ENCODE measurements at regions not wholly inside any gene's neighbourhood (a gene's known extent, or its start where the extent isn't known, plus 50 kb on each side); places are given as distances from the start of the nearest gene placed in this dataset.

DNA sequence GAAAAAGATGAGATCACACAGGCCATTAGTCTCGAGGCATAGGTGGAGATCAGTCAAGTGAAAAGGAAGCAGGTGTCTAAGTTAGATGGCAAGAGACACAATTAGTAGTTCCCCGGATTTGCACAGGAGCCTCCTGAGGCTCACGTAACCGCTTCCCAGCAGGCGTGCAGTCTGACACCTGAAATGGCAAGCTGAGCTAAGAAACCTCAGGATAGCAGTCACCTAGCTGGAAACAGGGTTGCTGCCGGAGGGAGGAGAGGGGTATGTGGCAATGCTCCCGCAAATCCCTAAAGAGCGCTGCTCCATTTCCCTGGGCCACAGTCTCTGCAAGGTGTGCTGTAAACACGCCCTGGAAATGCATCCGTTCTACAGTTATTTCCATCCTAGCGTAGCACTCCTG, 1151.0 kb downstream of the DIAPH3 start:
- H3K36me3 ChIP-seq (ENCODE audit: insufficient read depth in 1 of 2, low read depth in 1 of 2), result no peaks in the 10 kb centered on the region
- no peaks in the 10 kb centered on the region for H3K4me1 ChIP-seq
- no peaks in the 10 kb centered on the region for H3K9me3 ChIP-seq
- TF ChIP-seq, protein P1, sequence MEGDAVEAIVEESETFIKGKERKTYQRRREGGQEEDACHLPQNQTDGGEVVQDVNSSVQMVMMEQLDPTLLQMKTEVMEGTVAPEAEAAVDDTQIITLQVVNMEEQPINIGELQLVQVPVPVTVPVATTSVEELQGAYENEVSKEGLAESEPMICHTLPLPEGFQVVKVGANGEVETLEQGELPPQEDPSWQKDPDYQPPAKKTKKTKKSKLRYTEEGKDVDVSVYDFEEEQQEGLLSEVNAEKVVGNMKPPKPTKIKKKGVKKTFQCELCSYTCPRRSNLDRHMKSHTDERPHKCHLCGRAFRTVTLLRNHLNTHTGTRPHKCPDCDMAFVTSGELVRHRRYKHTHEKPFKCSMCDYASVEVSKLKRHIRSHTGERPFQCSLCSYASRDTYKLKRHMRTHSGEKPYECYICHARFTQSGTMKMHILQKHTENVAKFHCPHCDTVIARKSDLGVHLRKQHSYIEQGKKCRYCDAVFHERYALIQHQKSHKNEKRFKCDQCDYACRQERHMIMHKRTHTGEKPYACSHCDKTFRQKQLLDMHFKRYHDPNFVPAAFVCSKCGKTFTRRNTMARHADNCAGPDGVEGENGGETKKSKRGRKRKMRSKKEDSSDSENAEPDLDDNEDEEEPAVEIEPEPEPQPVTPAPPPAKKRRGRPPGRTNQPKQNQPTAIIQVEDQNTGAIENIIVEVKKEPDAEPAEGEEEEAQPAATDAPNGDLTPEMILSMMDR (IDR thresholded peaks at IDR 0.05), result no peak
- no peak overlapping the region for H3K27ac ChIP-seq
- intact Hi-C loops (cut with DNase I), result no loop called here
- WGBS, 3 donors, result 80 to 86% (median 83%) methylated on average over 11 of the region's 11 CpGs
- ATAC-seq (no peak), DNase-seq (no peak)
- H3K27me3 ChIP-seq (ENCODE audit: insufficient read depth in 3 of 3, low read length in 2 of 3), result no peaks in the 10 kb centered on the region
- no peak overlapping the region for H3K4me3 ChIP-seq

DNA sequence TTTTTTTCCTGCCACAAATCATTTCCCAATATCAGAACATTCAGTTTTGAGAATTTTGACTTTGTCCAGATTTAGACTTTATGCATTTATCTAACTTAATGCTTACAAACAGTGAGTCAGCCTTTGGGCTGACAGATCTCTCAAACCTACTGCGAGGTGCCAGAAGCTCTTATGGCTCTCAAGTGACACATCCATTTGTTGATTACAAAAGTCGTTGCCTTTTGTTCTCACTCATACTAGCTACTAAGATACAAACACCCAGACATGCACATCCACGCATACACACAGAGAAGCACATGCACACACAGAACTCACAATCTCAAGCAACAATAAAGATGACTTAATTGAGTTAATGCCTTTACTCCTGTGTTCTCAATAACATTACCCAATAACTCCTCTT, 1147.5 kb downstream of the DIAPH3 start:
- no peak for DNase-seq
- TF ChIP-seq, protein P1 (IDR thresholded peaks at IDR 0.05), result no peak
- WGBS, 3 donors, result 78 to 84% (median 82%) methylated on average over 3 of the region's 3 CpGs
- Histone ChIP-seq H3K27me3 (ENCODE audit: insufficient read depth in 3 of 3, low read length in 2 of 3) (no peaks in the 10 kb centered on the region), H3K4me3 (no peak overlapping the region), H3K36me3 (ENCODE audit: insufficient read depth in 1 of 2, low read depth in 1 of 2) (no peaks in the 10 kb centered on the region), H3K9me3 (no peaks in the 10 kb centered on the region), H3K27ac (no peak overlapping the region), H3K4me1 (no peaks in the 10 kb centered on the region)
- intact Hi-C loops (cut with DNase I), result no loop called here
- ATAC-seq, result no peak

DNA sequence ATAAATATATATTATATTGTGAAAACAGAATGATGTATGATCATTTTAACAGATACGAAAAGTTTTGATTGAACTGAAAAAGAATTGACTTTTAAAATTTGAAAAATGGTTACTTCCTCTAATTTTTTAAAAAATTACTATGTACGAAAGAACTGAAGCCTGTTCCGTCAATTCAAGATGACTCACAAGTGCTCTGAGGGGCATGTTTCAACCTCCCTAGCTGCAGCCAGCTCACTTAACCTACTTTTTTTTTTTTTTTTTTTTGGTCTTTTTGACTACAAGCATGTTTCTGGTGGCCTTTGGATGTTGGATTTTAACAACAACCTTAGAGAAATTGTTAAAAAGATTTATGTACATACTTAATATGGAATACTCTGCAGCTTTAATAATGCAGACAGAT, 1139.3 kb downstream of the DIAPH3 start:
- WGBS, 3 donors, result 72 to 86% (median 73%) methylated on average over 3 of the region's 3 CpGs
- H3K27ac ChIP-seq, result no peak overlapping the region
- no peaks in the 10 kb centered on the region for H3K9me3 ChIP-seq
- intact Hi-C loops (cut with DNase I), result no loop called here
- H3K4me1 ChIP-seq, result no peaks in the 10 kb centered on the region
- H3K4me3 ChIP-seq, result no peak overlapping the region
- ATAC-seq, result no peak
- H3K36me3 ChIP-seq (ENCODE audit: insufficient read depth in 1 of 2, low read depth in 1 of 2), result no peaks in the 10 kb centered on the region
- H3K27me3 ChIP-seq (ENCODE audit: insufficient read depth in 3 of 3, low read length in 2 of 3), result no peaks in the 10 kb centered on the region
- no peak for DNase-seq
- TF ChIP-seq, protein P1 (IDR thresholded peaks at IDR 0.05), result no peak

DNA sequence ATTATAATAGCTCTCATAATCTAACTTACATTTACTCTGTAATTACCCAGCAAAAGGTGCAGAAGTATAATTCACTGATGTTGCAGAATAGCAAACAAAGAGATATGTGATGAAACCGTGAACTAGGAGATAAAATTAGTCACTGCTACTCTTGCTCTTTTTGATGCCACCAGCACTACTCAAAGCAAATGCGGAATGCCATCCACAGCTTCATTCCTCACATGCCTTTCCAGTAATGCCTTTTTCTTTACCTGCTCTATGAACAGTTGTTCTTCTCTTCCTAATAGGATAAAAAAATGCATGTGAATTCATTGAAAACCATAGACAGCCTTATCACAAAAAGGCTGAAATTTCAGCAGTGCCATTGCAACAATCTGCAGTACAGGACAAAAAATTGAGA, 1129.5 kb downstream of the DIAPH3 start:
- H3K4me3 ChIP-seq, result no peak overlapping the region
- H3K27ac ChIP-seq, result no peak overlapping the region
- DNase-seq (no peak), ATAC-seq (no peak)
- no peaks in the 10 kb centered on the region for H3K36me3 ChIP-seq (ENCODE audit: insufficient read depth in 1 of 2, low read depth in 1 of 2)
- WGBS, 3 donors, result 60 to 64% (median 62%) methylated on average over 2 of the region's 2 CpGs
- intact Hi-C loops (cut with DNase I), result no loop called here
- peaks cover 3% of the 10 kb centered on the region for H3K9me3 ChIP-seq
- no peaks in the 10 kb centered on the region for H3K27me3 ChIP-seq (ENCODE audit: insufficient read depth in 3 of 3, low read length in 2 of 3)
- H3K4me1 ChIP-seq, result no peaks in the 10 kb centered on the region
- TF ChIP-seq, protein P1 (IDR thresholded peaks at IDR 0.05), result no peak

DNA sequence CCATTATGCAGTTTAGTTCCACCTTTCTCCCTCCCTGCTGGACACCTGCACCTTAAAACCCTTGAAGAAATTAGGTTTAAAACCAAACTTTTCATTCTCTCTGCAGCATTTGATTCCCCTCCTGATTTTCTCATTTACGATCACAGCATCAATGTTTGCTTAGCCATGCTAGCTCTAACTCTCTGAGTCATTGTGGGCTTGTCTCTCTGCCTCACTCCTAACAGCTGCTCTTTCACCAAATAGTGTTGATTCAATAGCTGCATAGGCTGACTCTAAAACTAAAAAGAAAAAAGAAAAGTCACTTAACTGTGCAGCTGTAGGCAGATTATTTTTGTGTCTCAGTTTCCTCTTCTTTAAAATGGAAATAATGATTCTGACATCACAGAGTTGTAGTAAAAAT, 1124.9 kb downstream of the DIAPH3 start:
- Histone ChIP-seq H3K4me1 (no peaks in the 10 kb centered on the region), H3K4me3 (no peak overlapping the region), H3K36me3 (ENCODE audit: insufficient read depth in 1 of 2, low read depth in 1 of 2) (no peaks in the 10 kb centered on the region), H3K27me3 (ENCODE audit: insufficient read depth in 3 of 3, low read length in 2 of 3) (no peaks in the 10 kb centered on the region), H3K9me3 (no peaks in the 10 kb centered on the region), H3K27ac (no peak overlapping the region)
- no peak for DNase-seq
- no peak for ATAC-seq
- TF ChIP-seq, protein P1 (IDR thresholded peaks at IDR 0.05), result no peak
- WGBS, 3 donors, result 69 to 85% (median 69%) methylated on average over 1 of the region's 1 CpG
- intact Hi-C loops (cut with DNase I), result no loop called here

Data from psoas muscle (tissue), 7 donors.